Right atrium auricular region (tissue), 2 donors: ENCODE measurements at regions not wholly inside any gene's neighbourhood (a gene's known extent, or its start where the extent isn't known, plus 50 kb on each side); places are given as distances from the start of the nearest gene placed in this dataset.

Experiments used
- DNase-seq: peaks from one replicate; pipeline ENCODE4 v3.0.0-alpha.2; 2019; ENCODE audit warnings: low spot score
- H3K27ac ChIP-seq, 2 donors: fragments of 200-600 bp; sonication (generic); 1 replicate in 1 of 2; 2 replicates in 1 of 2; pipeline ENCODE4 v1.5.1; 2016 to 2019
- H3K27me3 ChIP-seq, 2 donors: fragments of 200-600 bp; sonication (generic); one replicate each; pipeline versions ENCODE4 v1.5.1 to v1.6.0; 2017 to 2019
- H3K36me3 ChIP-seq: fragments of 200-600 bp; sonication (generic); one replicate; pipeline ENCODE4 v1.5.1; 2016
- H3K4me1 ChIP-seq, 2 donors: fragments of 200-600 bp; sonication (generic); one replicate each; pipeline versions ENCODE4 v1.5.1 to v1.6.0; 2017 to 2019
- H3K4me3 ChIP-seq, 2 donors: fragments of 200-600 bp; sonication (generic); 1 replicate in 1 of 2; 2 replicates in 1 of 2; pipeline ENCODE4 v1.5.1; 2017 to 2019; ENCODE audit warnings: mild to moderate bottlenecking in 1 of 2, moderate library complexity in 1 of 2
- H3K9me3 ChIP-seq, 2 donors: fragments of 200-600 bp; sonication (generic); one replicate each; pipeline ENCODE4 v1.5.1; 2019
- TF ChIP-seq, protein P1 (sequence below), 2 donors: fragments of 200-600 bp; sonication (generic); IDR thresholded peaks; one replicate each; pipeline ENCODE4 v1.5.1; 2019; ENCODE audit warnings: antibody characterized with exemption in 2 of 2

GRCh38 chr12:94775710-94776109, 125.4 kb upstream of the TMCC3 start:
- H3K27ac ChIP-seq, result no peak overlapping the region
- H3K4me1 ChIP-seq, result no peaks in the 10 kb centered on the region
- no peak overlapping the region for H3K4me3 ChIP-seq
- DNase-seq, result no peak
- TF ChIP-seq, protein P1, sequence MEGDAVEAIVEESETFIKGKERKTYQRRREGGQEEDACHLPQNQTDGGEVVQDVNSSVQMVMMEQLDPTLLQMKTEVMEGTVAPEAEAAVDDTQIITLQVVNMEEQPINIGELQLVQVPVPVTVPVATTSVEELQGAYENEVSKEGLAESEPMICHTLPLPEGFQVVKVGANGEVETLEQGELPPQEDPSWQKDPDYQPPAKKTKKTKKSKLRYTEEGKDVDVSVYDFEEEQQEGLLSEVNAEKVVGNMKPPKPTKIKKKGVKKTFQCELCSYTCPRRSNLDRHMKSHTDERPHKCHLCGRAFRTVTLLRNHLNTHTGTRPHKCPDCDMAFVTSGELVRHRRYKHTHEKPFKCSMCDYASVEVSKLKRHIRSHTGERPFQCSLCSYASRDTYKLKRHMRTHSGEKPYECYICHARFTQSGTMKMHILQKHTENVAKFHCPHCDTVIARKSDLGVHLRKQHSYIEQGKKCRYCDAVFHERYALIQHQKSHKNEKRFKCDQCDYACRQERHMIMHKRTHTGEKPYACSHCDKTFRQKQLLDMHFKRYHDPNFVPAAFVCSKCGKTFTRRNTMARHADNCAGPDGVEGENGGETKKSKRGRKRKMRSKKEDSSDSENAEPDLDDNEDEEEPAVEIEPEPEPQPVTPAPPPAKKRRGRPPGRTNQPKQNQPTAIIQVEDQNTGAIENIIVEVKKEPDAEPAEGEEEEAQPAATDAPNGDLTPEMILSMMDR (IDR thresholded peaks at IDR 0.05), result no peak
- no peaks in the 10 kb centered on the region for H3K27me3 ChIP-seq
- peaks cover 4 to 9% of the 10 kb centered on the region in 2 donors for H3K9me3 ChIP-seq
- no peaks in the 10 kb centered on the region for H3K36me3 ChIP-seq

- no peaks in the 10 kb centered on the region for H3K27me3 ChIP-seq
- no peak for DNase-seq
- no peak overlapping the region for H3K27ac ChIP-seq
- H3K4me1 ChIP-seq, result peaks cover 0 to 8% of the 10 kb centered on the region in 2 donors
- H3K9me3 ChIP-seq, result peaks cover 4 to 9% of the 10 kb centered on the region in 2 donors
- H3K36me3 ChIP-seq, result no peaks in the 10 kb centered on the region
- TF ChIP-seq, protein P1 (IDR thresholded peaks at IDR 0.05), result no peak
- no peak overlapping the region for H3K4me3 ChIP-seq
Observed at GRCh38 chr12:94771741-94772140, 121.4 kb upstream of the TMCC3 start.

DNA sequence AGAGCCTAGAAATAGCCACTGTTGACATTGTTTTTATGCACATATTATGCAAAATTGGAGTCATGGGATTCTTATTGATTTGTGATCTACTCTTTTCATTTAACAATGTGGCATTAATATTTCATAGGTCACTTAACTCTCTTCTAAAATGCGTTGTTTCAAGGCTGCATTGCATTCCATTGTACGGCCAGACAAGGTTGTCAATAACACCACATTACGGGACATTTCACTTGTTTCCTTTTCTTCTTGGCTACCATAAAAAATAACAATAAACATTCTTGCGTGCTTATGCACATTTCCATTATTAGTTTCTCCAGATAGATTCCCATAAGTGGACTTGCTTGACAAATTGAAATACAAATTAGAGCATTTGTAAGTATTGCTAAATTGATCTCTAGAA, 120.8 kb upstream of the TMCC3 start:
- Histone ChIP-seq H3K36me3 (no peaks in the 10 kb centered on the region), H3K4me3 (no peak overlapping the region), H3K9me3 (peaks cover 4 to 9% of the 10 kb centered on the region in 2 donors), H3K4me1 (peaks cover 0 to 8% of the 10 kb centered on the region in 2 donors), H3K27me3 (no peaks in the 10 kb centered on the region), H3K27ac (no peak overlapping the region)
- no peak for DNase-seq
- TF ChIP-seq, protein P1 (IDR thresholded peaks at IDR 0.05), result no peak

- Histone ChIP-seq H3K36me3 (no peaks in the 10 kb centered on the region), H3K4me3 (no peak overlapping the region), H3K4me1 (peaks cover 0 to 8% of the 10 kb centered on the region in 2 donors), H3K9me3 (peaks cover 4 to 9% of the 10 kb centered on the region in 2 donors), H3K27ac (no peak overlapping the region), H3K27me3 (no peaks in the 10 kb centered on the region)
- TF ChIP-seq, protein P1 (IDR thresholded peaks at IDR 0.05), result no peak
- DNase-seq, result no peak
Observed at GRCh38 chr12:94770791-94771190, 120.4 kb upstream of the TMCC3 start.

DNA sequence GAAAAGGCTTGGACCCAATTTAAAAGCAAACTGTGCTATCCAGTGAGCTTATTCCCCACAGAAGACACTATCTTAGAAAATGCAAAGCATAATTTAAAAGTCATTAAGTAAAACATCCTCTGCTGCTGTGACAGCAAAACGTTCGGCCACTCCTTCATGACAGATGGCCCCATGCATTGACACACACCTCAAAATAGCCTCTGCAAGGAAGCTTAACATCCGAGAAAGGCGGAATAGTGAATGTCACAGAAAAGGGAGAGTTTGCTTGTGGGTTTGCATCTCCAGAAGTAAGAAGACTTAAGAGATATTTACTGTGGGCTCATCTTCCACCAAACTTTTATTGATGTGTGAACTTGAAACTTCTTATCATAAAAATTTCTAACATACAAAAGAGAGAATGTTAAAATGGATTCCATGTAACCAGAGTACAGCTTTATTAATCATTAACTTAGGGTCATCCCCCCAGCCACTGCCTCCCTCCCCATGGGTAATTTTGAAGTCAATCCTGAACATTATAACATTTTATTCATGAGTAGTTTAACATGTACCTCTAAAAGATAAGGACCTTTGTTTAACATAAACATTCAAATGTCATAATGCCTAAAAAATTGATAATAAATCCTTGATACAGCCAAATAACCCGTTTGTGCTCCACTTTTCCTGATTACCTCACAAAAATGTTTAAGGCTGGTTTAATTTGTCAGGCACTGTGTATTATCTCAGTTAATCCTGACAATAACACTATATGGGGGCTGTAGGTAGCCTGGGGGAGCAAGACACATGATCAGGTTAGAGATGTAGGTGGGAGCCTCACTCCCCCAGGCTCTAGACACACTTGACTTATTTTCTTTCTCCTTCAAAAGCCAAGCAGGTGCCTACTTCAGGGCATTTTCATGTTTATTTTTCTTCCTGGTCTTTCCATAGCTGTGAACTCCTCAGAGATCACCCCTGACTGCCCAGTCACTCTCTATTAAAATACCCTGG, 119.7 kb upstream of the TMCC3 start:
- Histone ChIP-seq H3K27me3 (no peaks in the 10 kb centered on the region), H3K36me3 (no peaks in the 10 kb centered on the region), H3K4me3 (no peak overlapping the region), H3K9me3 (peaks cover 4 to 9% of the 10 kb centered on the region in 2 donors), H3K27ac (no peak overlapping the region), H3K4me1 (peaks cover 0 to 8% of the 10 kb centered on the region in 2 donors)
- DNase-seq, result no peak
- TF ChIP-seq, protein P1 (IDR thresholded peaks at IDR 0.05), result no peak
